Renal pelvis (tissue), 1 donor: ENCODE measurements at regions not wholly inside any gene's neighbourhood (a gene's known extent, or its start where the extent isn't known, plus 50 kb on each side); places are given as distances from the start of the nearest gene placed in this dataset.
A peak's percentile ranks its signal among the peaks of the same experiment; 100 is the strongest.
"Not testable (repeated sequence)": the region's sequence is repeated elsewhere in the genome, so short reads cannot be mapped to it uniquely, and the experiment has no call there.

ENCODE experiments used
- DNase-seq: peaks from one replicate; pipeline ENCODE4 v3.0.0-alpha.2; 2013

- DNase-seq, result no peak
Observed at GRCh38 chr9:82722561-82722960, 340.4 kb downstream of the RASEF start.

GRCh38 chr9:82726424-82727276, 336.3 kb downstream of the RASEF start:
- no peak for DNase-seq

- DNase-seq, result no peak
Observed at GRCh38 chr9:82729141-82729540, 333.8 kb downstream of the RASEF start.

GRCh38 chr9:82729991-82730589, 332.9 kb downstream of the RASEF start:
- no peak for DNase-seq

DNA sequence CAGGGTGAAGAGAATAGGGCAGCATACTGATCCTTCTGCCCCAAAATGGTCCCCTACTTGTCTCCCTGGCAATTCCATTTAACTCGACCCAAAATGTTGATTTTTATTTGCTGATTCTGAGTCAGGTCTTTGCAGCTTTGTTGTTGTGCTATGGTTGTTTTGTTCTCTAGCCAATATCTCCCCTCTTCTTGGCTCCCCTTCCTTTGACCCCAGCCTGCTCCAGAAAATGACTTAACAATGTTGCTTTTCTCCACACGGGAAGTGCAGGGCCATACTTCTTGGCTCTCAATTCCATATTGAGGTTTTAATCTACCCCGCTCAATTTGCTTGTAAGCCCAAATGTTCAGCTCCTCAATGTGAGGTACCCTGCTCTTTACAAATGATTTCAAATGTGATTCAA, 330.0 kb downstream of the RASEF start:
- no peak for DNase-seq

DNA sequence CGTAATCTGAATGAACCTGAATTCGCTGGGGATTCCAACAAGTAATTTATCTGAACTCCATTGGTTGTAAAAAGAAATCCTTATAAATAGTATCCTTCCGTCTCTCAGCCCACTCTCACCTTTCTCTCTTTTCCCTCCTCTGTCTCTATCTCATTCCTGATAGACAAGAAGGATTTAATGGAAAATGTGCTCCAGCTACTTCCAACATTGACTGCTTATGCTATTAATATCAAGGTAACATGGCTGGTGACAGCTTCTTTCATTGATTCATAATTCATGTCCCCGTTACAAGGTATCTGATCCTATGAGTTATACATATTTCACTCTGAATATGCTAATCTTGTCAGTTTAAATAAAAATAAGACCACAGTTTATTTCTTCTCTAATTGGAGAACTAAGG, 326.8 kb downstream of the RASEF start:
- no peak for DNase-seq

DNA sequence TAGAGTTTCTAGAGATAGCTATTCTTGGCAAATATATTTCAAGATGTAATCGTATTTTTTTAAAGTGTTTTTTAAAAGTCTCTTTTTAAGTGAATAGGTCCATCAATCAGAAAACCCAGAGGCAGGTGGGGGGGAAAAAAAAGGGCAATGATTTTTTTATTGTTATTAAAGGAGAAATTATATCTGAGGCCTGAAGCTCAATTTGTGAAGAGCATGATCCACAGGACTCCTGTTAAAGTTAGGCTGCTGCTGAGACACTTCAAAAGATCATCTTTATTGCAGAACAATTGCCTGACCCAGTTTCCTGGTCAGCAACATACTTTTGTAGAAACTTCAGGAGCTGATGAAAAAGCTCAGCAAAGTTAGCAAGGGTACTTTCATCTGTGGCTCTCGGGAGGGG, 326.2 kb downstream of the RASEF start:
- no peak for DNase-seq

DNA sequence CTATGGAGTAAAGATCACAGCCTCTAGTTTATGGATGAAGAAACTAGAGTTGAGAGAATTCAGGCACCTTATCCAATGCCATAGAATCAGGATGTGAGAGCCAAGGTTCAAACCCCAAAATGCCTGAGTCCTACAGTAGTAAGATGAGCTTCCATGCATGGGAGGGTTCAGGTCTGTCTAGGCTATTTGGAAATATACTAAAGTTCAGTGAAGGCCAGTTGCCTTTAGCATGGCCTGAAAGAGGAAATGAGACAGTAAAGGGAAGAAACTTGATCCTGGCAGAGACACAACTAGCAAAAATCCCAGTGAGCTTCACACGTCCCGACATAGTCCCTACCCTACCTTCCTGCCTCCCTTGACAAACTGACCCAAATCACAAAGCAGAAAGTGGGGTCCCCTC, 317.0 kb downstream of the RASEF start:
- DNase-seq, result no peak

DNA sequence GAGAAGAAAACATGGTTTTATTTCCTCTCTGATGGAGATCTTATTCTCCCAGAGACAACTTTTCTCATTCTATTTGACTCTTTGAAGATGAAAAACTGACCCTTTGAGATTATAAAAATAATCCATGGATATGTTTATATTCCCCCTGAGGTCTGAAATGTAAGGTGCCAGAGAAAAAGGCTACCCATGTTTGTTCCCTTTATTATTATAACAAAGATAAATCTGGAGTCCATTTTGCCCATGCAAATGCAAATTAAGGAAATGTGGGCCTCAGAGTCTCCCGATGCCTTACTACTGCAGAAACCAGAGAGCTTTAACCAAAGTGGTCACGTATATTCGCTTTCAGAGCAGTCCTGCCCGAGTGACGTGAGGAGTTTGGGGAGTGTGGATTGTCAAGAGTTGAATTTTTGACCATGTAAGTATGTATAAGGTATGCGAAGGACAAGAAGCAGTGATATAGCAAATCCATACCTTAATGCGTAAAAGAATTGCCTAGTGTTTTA, 312.5 kb downstream of the RASEF start:
- DNase-seq, result no peak

GRCh38 chr9:82757924-82758323, 305.0 kb downstream of the RASEF start:
- DNase-seq, result no peak

DNA sequence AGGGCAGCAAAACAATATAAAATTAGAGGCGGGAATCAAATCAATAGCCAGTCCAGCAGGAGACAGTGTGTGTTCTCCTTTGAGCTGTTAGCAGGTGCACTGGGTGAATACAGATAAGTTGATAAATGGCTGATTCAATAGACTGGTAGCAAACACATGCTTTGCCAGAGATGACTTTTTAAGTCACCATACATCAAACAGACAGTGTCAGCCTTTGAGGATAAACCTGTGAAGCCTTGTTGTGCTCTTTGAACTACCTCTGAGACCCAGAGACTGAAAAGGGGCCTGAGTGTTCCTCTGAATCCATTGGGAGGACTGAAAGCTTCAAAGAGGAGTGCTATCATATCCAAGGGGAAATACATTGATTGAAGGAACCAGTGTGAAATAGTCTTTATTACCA, 301.9 kb downstream of the RASEF start:
- no peak for DNase-seq

GRCh38 chr9:82761956-82762355, 301.0 kb downstream of the RASEF start:
- no peak for DNase-seq

DNA sequence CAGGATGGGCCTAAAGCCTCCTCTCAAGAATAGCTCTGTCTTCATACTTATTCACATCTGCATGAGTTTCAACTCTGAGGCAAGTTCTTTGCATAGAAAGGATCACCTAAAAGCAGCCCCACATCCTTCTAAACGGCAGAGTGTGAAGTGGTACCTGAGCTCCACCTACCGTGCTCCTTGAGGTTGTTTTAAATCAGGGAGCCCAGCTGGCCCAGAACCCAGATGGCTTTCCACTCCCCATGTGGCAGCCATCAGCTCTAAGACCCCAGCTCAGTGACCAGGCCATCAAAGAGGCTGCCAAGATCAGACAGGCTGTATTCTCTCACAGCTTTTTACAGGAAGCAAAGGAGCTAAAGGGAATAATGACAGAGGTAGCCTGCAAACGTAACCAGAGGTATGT, 299.3 kb downstream of the RASEF start:
- no peak for DNase-seq

DNA sequence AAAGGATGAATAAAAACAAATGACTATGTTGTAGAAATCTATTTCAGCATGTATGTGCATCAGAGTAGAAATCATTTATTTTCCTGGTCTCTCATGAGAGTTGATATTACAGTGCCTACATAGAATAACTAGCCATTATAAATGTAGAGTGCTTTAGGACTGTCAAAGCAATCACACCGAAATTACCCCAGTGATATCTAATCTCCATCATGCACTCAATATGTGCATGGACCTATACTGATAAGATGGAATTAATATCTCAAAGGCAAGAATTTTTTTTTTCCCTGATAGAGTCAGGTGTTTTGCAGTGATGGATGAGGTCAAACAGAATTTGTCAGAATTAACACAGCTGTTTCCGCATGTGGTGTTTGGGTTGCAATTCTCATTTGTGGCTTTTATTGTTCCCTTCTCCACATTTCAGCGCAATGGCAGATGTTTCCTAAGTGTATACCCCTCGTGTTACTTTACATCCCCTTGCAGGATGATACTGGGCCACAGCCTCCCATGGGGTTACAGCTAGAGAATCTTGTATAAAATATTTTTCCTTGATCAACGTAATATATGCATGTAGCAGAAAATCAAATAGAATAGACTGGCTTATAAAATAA, 298.8 kb downstream of the RASEF start:
- DNase-seq, result no peak

DNA sequence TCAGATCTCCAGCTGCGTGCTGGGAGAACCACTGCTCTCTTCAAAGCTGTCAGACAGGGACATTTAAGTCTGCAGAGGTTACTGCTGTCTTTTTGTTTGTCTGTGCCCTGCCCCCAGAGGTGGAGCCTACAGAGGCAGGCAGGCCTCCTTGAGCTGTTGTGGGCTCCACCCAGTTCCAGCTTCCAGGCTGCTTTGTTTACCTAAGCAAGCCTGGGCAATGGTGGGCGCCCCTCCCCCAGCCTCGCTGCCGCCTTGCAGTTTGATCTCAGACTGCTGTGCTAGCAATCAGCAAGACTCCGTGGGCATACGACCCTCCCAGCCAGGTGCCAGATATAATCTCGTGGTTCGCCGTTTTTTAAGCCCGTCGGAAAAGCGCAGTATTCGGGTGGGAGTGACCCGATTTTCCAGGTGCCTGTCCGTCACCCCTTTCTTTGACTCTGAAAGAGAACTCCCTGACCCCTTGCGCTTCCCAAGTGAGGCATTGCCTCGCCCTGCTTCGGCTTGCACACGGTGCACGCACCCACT, 288.2 kb downstream of the RASEF start:
- not testable (repeated sequence) for DNase-seq

DNA sequence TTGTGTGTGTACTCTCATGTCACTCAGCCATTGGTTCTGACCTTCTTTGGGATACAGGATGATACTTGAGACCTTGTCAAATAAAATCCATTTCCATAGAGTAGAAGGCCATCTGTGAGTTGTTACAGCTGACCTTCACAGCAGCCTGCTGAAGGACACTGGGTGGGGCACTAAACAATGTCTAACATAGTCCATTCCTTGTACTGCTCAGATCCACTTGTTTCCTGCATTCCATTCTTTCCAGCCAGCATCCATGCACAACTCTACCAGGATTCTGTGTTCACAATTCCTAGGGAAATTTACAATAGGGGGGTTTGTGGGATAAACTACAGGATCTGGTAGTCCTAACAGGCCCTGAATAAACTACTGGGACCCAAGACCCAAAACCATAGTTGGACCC, 286.4 kb downstream of the RASEF start:
- no peak for DNase-seq

GRCh38 chr9:82777366-82777765, 285.6 kb downstream of the RASEF start:
- DNase-seq, result no peak

DNA sequence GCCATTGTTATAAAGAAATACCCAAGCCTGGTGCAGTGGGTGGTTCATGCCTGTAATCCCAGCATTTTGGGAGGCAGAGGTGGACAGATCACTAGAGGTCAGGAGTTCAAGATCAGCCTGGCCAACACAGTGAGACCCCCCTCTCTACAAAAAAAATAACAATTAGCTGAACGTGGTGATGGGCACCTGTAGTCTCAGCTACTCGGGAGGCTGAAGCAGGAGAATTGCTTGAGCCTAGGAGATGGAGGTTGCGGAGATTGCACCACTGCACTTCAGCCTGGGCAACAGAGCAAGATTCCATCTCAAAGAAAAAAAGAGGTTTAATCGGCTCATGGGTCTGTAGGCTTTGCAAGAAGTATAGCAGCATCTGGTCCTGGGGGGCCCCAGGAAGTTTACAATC, 284.0 kb downstream of the RASEF start:
- DNase-seq, result not testable (repeated sequence)

GRCh38 chr9:82780017-82780416, 282.9 kb downstream of the RASEF start:
- DNase-seq, result no peak

DNA sequence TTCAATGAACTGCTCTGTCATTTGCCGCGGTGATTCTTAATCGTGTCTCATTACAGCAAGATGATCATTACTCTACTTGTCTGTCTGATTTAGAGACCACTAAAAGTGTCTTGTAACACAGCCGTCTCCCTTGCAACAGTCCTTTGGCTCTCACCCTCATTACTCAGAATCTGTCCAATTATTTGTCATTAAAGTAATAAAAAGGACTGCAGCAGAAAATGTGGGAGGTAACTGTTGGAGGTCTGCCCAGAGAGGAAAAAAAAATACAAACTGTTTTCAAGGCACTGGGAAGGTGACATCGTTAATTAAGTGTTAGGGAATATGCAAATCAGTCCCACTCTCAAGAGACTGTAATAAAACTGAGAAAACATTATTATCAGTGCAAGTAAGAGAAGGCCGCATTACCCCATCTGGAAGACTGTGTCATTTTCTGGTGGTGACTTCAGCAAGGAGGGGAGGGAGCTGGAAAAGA, 281.0 kb downstream of the RASEF start:
- peak; percentile 91 for DNase-seq

DNA sequence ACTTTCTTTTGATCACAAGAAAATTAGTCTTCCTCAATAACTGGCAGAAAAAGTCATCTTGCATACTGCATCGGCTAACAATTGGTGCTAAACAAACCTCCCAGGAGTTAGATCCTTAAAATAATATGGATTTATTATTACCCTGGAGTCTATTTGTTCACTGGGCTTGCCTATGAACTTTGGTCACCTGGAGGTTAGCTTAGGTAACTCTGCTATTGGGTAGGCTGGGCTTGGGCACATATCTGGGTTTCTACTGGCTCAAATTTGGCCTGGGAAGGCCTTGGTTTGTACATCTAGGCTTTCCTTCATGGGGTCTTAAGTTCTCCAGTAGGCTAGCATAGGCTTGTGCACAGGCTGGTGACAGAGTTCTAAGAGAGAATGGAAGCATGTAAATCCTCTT, 279.9 kb downstream of the RASEF start:
- DNase-seq, result no peak

- no peak for DNase-seq
Observed at GRCh38 chr9:82784589-82784988, 278.4 kb downstream of the RASEF start.
